GM19438 (cell line): ENCODE measurements at regions not wholly inside any gene's neighbourhood (a gene's known extent, or its start where the extent isn't known, plus 50 kb on each side); places are given as distances from the start of the nearest gene placed in this dataset.
"Not testable (repeated sequence)": the region's sequence is repeated elsewhere in the genome, so short reads cannot be mapped to it uniquely, and the experiment has no call there.

ENCODE experiments used
- ATAC-seq: cut with Tn5 transposase; IDR thresholded peaks from one replicate; pipeline ENCODE4 v1.9.1; 2021; ENCODE audit warnings: low read depth; ENCODE audit not compliant: unreplicated experiment

DNA sequence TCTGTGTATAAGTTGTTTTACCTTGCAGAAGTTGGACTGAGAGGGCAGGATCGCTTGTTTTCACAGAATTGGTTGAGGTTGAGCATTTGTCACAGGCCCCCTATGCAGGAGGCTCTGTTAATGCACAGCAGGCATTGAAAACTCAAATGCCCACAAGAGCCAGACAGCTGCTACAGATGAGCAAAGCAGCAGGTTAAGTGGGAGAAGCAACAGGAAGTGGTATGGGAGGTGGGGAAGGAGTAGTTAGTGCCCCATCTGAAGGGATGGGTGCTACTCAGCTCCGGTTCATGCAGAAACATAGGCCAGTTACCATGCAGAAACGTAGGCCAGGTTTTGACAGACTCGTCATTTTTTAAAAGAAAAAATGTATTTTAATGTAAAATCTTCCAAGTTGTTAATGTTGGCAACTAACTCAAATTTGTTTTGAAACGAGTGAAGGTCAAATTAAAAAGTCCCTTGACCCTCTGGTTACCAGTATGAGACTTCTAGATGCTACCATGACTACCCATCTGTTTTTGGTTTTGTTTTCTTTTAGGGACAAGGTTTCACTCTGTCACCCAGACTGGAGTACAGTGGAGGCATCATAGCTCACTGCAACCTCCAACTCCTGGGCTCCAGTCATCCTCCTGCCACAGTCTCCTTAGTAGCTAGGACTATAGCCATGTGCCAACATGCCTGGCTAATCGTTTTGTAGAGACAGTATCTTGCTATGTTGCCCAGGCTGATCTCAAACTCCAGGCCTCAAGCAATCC, 84.7 kb upstream of the FRMD6 start:
- no peak for ATAC-seq

DNA sequence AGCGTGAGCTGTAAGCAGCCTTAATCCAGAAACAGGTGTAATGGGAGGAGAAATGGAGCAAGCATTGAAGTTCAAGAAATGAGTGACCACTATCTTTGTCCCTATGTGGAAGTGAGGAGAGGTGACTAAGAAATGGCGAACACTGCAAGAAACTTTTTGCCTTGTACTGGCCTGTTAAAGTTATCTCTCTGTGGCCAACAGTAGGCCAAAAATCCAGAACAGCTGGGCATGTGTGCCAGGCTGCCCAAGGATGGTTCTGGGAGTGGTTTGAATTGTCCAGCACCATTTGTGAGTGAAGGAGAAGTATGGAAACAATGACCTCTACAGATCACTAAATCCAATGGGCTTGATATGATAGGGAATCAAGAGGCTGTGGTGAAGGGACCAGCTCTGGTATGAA, 83.3 kb upstream of the FRMD6 start:
- no peak for ATAC-seq

DNA sequence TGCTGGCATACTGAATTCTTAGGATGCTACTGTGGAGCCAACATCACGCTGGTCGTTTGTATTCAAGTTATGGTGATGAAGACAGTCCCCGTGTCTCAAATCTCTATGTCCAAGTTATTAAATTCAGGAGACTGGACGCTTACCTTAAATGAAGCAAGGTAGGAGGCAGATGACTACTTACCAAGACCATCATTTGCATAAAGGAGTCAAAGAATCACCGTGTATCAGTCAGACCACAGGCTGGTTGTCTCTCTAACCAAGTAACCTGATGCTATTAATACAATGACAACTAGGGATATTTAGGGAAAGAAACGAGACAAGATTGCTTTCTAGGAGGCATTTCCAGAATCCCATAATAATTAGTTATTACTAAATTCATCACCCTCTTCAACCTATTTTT, 78.1 kb upstream of the FRMD6 start:
- no peak for ATAC-seq

DNA sequence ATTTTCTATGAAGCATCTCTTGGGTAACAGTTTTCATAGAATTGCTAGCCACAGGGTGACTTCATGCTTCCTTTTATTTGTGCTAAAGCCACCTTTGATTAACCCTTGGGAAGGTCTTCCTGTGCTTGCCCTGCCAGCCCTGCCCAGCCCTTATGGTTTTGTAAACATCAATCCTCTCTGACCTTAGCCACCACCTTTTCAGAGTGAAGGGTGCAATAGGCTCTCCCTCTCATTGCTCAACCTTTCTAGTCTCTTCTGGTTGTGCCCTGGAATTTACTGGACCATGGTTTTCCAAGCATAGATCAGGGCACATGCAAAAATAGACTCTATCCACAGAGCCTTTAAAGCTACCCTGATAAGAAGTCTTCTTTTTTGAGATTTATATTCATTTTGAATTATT, 77.7 kb upstream of the FRMD6 start:
- ATAC-seq, result no peak

DNA sequence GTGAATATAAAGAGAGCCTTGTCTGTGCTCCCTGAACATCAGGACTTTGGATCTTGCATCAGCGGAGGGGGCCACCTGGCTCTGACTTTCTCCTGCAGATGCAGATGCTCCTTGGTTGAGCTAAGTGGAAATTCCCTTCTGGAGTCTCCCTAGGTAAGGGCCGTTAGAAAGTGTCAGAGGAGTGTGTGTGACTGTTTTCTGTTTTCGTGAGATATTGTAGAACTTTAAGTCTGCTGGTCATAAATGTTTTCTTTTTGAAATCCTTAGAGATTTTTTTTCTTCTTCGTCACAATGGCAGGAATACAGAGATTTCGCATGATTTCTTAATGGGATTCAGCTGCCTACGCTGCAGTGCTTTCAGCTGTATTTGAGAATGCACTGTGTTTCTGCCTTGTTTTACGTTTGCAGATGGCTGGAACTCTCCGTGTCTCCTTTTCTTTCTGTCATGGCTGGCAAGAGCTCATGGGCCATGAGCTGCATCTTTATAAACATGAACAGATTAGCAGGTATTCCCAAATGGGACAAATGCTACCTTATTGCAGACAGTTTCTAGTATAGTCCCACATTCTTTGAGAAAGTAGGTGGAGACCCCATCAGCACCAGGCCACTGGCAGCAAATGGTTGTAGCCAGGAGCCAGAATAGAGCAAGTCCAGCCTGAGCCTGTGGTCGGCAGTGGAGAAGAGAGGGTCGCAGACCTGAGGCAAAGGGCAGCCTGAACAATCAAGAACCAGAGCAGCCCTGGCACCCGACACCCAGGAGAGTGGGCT, 76.2 kb upstream of the FRMD6 start:
- ATAC-seq, result no peak

DNA sequence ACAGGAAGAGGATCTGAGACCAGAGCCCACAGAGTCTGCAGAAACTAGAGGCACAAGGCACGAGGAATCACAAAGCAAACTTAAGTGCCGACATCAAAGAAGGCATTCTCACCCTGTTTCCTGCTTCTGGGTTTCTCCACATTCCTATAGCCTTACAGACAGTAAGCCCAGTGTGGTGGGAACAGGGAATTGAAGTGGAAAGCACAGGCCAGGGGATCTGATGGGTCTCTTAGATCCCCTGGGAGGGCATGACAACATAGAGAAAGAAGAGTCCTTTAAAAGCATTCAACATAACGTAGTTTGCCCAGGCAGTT, 75.6 kb upstream of the FRMD6 start:
- no peak for ATAC-seq

DNA sequence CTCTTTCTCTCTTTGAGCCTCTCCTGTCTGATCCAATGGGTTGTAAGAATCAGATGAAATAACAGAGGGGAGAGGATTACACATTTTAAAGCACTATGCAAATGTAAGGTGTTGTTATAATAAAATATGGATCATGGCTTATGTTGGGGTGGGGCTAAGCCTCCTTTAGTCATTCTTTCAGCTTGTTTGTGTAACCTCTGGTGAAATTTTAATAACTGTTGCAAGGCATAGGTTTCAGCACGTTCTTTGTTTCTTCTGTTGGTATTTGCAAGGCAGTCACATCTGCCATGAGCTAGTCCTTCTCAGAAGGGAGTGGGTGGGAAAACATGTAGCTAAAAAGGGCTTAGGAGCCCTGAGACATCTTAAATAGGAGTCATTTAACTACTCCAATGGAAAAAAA, 74.8 kb upstream of the FRMD6 start:
- ATAC-seq, result no peak

DNA sequence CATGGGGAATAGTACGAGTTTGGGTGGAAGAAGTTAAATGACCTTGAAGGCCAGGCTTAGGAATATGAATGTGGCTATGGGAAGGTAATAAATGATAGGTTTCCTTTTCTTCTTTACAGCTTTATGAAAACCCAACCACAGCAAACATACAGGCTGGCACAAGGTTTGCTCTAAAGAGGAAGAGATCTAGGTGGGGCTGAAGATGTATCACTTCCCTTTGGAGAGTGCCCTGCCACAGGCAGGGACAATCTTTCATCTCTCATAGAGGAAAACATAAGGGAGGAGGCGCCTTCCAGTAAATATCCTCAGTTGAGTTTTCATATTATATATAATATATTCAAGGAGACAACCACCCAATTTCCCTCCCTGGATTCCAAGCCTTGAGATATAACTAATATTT, 72.9 kb upstream of the FRMD6 start:
- ATAC-seq, result no peak

DNA sequence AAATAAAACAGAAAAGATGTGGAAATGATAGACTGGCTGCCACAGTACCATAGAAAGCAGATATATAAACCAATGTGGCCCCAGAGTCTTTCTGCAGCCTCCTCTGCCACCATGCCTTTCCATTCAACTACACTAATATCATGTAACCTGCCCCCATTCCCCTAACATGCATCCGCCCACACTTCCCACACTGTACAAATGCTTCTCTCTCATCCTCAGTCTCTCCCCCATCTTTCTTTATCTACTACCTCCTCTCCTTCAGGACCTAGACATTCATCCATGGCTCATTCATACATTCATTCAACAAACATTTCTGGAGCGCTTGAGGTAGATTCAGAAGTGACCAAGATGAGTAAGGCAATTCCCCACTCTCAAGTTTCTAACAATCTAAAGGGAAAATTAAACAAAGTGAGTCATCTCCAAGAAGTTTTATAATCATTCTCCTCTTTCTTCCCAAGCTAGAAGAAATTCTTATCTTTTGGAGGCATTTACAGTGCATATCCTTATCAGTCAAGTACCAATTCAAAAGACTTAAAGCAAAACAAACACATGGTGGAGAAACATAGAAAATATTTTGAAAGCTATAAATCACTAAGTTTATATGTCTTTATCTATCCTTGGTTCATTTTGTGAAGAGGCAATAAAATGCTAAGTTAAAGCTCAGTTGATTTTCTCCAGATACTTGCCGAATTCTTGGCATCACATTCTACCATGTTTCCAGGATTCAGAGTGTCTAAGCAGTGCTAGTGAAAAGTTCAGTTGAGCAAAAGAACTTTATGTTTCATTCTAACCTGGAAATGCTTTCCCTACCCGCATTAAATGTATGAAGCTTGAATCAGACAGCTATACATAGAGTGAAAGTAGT, 70.5 kb upstream of the FRMD6 start:
- ATAC-seq, result no peak

DNA sequence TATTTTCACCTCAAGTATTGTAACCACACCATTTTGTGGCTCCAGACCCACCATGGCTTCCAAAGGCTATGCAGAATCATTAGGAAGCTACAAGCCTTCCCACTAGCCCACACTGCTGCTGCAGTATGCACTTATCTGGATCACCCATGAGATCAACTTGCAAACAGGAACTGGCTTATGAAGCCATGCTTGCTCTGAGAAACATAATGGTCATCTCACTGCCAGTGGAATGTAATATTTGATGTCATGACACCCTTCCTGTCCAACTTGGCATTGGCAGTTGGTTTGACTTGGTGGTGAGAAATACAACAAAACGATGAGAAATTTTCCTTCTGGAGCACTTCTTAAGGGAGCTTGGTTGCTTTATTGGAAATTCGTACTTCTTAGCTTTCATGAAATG, 69.3 kb upstream of the FRMD6 start:
- ATAC-seq, result no peak

DNA sequence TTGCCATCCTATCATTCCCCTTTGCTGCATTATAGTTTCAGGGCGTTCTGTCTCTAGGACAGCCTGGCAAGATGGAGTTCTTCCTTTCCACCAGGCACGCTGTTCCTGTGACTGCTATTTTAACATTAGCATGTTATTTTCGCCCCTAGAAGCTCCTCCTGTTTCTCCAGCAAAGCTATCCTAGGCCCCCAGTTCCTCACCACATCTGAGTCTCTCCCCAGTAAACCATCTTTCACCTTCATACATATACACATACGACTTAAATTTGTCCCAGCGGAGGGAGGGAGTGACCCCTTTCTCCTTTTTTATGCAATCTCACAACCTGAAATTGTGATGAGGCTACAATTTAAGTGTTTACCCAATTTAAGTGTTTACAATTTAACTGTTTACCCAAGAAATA, 66.7 kb upstream of the FRMD6 start:
- no peak for ATAC-seq

DNA sequence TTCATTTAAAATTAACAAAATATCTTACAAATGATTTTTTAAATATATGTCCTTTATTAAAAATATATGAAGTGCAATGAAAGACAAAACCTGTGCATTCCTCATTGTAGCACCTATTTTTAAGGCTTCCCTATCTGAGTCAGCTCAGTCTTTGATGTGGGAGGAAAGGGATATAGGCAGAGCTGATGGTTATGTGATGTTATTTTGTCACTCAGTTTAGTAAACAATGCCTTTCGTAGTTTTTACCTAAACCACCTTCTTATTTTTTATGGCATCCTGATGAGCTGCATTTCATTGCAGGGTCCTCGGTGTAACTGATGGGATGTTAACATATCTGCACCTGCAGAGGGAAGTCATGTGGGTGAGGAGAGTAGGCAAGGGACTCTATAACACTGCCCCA, 58.9 kb upstream of the FRMD6 start:
- no peak for ATAC-seq

DNA sequence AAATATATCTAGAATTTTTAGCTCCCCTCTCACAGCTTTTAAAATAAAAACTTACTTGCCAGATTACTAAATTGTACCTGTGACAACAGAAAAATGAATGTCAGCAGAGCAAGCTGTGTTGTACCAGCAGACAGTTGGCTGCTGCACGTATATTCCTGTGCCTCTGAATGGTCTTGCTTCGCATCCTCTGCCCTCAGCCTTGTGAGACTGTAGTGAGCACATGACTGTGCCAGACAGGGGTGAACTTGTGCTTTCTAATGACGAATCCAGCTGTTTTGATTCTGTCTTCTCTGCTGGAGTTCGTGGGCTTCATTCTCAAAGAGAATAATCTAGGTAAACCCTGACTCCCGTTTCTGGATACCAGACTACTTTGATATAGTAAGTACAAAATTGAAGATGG, 58.3 kb upstream of the FRMD6 start:
- no peak for ATAC-seq

DNA sequence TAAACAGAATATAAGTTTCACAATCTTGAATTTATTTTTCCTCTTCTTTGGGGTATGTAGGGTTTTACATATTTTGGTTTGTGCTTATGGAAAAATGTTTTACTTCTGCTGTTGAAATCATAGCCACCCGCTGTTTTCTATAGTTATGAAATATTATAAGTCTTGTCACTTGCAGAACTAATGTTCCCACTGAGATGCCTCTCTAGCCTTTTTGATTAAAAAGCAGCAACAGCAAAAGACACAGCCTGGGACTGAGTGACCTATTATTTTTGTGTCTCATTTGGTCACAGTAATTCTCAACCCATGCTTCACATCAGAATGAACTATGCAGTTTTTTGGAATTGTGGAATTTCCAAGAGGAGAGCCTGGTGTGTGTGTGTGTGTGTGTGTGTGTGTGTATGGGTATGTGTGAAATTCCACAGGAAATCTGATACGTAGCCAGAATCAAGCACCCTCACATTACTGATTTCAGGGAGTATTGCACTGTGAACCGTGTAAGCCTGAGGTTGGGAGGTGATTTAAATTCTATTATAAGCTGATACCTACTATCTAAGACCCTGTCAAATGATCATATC, 55.7 kb upstream of the FRMD6 start:
- no peak for ATAC-seq

DNA sequence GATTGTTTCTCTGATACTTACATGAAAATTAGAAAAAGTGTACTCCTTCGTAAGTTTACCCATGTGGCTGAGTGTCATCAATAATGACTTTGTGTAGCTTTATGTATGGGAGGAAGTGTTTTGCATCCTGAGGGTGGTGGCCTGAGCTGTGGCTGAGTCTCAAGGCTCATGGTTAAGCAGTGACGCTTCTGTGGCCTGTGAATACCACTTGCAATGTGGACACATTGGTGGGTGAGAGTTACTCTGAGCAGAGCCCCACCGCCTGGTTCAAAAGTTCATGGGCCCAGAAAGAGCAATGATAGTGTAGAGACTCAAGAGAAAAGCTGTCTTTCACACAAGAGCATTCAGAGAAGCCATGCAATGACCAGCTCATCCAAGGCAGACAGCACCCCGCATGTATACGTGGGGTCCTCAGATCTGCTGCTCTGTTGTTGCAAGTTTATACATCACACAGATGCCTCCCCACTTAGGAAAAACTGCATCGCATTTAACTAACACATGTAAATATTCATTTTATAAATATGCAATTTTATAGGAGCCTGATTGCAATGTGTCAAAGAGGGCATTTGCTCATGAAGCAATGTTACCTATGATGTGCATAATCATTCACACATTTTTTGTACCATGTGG, 55.1 kb upstream of the FRMD6 start:
- no peak for ATAC-seq

DNA sequence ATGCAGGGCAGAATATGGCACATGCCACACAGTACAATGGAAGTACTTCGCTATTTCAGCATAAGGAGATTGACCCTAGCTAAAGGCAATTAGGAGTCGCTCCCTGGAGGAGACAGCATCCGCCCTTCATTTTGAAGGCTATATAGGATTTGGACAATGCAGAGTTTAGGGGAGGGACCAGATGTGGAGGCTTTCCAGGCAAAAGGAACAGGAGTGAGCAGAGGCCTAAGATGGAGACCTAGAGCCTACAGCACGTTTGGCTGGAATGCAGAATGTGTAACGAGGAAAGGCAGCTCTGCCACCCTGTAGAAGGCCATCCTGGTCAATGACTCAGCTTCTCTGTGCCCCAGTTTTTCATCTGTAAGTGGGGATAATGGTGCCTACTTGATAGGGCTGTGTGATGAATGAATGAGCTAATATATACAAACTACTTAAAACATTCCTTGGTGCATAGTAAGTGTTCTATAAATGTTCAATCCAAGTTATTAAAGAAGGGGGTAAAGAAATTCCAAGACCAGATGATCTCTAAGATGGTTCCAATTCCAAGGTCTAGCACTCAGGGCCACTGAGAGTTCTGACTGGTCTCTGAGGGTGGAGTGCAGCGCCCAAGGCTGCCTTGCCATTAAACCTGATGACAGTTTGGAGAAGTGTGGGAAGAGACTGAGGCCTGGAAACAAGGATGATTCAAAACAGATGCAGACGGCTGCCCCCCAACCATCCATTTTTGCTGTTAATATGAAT, 54.3 kb upstream of the FRMD6 start:
- ATAC-seq, result no peak

DNA sequence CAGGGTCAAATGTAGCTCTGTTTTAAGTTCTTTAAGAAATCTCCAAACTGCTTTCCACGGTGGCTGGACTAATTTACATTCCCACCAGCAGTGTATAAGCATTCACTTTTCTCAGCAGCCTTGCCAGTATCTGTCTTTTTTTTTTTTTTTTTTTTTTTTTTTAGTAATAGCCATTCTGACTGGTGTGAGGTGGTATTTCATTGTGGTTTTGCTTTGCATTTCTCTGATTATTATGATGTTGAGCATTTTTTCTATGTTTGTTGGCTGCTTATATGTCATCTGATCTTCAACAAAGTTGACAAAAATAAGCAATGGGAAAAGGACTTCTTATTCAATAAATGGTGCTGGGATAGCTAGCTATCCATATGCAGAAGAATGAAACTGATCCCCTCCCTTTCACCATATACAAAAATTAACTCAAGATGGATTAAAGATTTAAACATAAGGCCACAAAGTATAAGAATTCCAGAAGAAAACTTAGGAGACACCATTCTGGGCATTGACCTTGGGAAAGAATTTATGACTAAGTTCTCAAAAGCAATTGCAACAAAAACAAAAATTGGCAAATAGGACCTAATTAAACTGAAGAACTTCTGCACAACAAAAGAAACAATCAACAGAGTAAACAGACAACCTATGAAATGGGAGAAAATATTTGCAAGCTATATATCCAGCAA, 52.6 kb upstream of the FRMD6 start:
- not testable (repeated sequence) for ATAC-seq

DNA sequence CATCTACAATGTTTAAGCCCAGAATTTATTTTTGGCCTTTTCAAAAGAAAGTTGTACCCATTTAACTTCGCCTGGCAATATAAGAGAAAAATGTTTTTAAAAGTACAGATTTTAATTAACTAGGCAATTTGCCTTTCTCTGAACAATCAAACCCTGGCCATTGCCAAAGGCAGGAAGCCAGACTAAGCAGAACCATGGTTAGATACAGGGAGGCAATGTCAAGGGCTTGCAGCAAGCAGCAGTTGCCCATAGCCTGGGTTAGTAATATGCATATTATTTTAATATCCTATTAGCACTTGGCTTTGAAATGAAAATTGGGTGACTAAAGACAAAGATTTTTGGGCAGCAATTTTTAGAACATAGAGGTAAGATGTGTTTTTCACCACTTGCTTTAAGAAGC, 51.1 kb upstream of the FRMD6 start:
- no peak for ATAC-seq
